C4-2B (cell line): ENCODE measurements at regions not wholly inside any gene's neighbourhood (a gene's known extent, or its start where the extent isn't known, plus 50 kb on each side); places are given as distances from the start of the nearest gene placed in this dataset.

ENCODE experiments used
- CTCF ChIP-seq: fragments of 450-650 bp; conservative IDR thresholded peaks from 2 replicates; pipeline ENCODE4 v1.5.1; 2017; ENCODE audit warnings: mild to moderate bottlenecking
- ZFX ChIP-seq: fragments of 450-650 bp; IDR thresholded peaks from 2 replicates; pipeline ENCODE4 v1.6.1; 2017

- TF ChIP-seq CTCF (no peak), ZFX (no peak)
Measured at GRCh38 chr11:28702450-28702790, 594.2 kb downstream of the METTL15 start.
